Dendritic cell treated with granulocyte-macrophage colony-stimulating factor and Interleukin-4, amounts not matched to agents 40 ng/mL and 50 ng/mL, for 4 days (primary cell): ENCODE measurements at regions not wholly inside any gene's neighbourhood (a gene's known extent, or its start where the extent isn't known, plus 50 kb on each side); places are given as distances from the start of the nearest gene placed in this dataset.

ENCODE experiments used
- H3K27ac Mint-ChIP-seq: one replicate; pipeline ENCODE4 v1.8.0; 2022; ENCODE audit warnings: mild to moderate bottlenecking, mixed read lengths
- H3K27me3 Mint-ChIP-seq: one replicate; pipeline ENCODE4 v1.8.0; 2022; ENCODE audit warnings: mild to moderate bottlenecking, mixed read lengths
- H3K36me3 Mint-ChIP-seq: one replicate; pipeline ENCODE4 v1.8.0; 2022; ENCODE audit warnings: low read depth, mixed read lengths
- H3K4me1 Mint-ChIP-seq: one replicate; pipeline ENCODE4 v1.8.0; 2022; ENCODE audit warnings: low read depth, mixed read lengths
- H3K4me3 Mint-ChIP-seq: one replicate; pipeline ENCODE4 v1.8.0; 2022; ENCODE audit warnings: mild to moderate bottlenecking, moderate library complexity, mixed read lengths
- H3K9me3 Mint-ChIP-seq: one replicate; pipeline ENCODE4 v1.8.0; 2022; ENCODE audit warnings: mixed read lengths
- intact Hi-C: fragments of 100-400 bp; cut with micrococcal nuclease; formaldehyde crosslinking; loops from one replicate; pipeline ENCODE4 v1.15.0; 2022

GRCh38 chrX:8851231-8851886, 50.2 kb upstream of the FAM9A start:
- Mint-ChIP-seq H3K4me1 (no peaks in the 10 kb centered on the region), H3K9me3 (no peaks in the 10 kb centered on the region), H3K27me3 (peaks cover 3% of the 10 kb centered on the region), H3K36me3 (no peaks in the 10 kb centered on the region), H3K4me3 (no peak overlapping the region), H3K27ac (no peak overlapping the region)
- intact Hi-C loops, result no loop called here
